ENCODE measurements at regions not wholly inside any gene's neighbourhood (a gene's known extent, or its start where the extent isn't known, plus 50 kb on each side); places are given as distances from the start of the nearest gene placed in this dataset.

DNA sequence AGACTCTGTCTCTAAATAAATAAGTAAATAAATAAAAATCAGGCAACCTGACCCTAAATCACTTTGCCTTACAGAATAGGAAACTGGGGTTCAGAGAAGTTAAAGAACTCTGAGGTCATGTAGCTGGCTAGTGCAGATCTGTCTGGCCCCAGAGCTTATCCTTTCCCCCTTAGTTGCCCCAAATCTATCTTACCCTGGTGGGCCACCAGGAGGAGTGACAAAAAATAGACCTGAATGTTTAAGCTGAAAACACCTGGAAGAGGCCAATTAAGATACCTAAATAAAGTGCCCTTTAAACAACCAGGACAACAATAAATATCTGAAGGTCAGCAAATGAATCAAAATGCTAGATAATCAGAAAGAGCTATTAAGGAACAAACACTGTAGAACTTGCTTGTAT, 59.7 kb downstream of the TEX35 start:
- no peak overlapping the region for H3K27ac Mint-ChIP-seq (ENCODE audit: unreplicated experiment)
- no peaks in the 10 kb centered on the region for H3K36me3 Mint-ChIP-seq (ENCODE audit: low read depth, unreplicated experiment)
- H3K9me3 Mint-ChIP-seq (ENCODE audit: unreplicated experiment): no peaks in the 10 kb centered on the region
- TF ChIP-seq, protein P1, sequence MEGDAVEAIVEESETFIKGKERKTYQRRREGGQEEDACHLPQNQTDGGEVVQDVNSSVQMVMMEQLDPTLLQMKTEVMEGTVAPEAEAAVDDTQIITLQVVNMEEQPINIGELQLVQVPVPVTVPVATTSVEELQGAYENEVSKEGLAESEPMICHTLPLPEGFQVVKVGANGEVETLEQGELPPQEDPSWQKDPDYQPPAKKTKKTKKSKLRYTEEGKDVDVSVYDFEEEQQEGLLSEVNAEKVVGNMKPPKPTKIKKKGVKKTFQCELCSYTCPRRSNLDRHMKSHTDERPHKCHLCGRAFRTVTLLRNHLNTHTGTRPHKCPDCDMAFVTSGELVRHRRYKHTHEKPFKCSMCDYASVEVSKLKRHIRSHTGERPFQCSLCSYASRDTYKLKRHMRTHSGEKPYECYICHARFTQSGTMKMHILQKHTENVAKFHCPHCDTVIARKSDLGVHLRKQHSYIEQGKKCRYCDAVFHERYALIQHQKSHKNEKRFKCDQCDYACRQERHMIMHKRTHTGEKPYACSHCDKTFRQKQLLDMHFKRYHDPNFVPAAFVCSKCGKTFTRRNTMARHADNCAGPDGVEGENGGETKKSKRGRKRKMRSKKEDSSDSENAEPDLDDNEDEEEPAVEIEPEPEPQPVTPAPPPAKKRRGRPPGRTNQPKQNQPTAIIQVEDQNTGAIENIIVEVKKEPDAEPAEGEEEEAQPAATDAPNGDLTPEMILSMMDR (IDR thresholded peaks at IDR 0.05; ENCODE audit: unreplicated experiment): no peak
- H3K4me1 Mint-ChIP-seq (ENCODE audit: unreplicated experiment): no peaks in the 10 kb centered on the region
- H3K4me3 Mint-ChIP-seq (ENCODE audit: unreplicated experiment): no peak overlapping the region
- no peak for DNase-seq (ENCODE audit: low spot score)
- no peaks in the 10 kb centered on the region for H3K27me3 Mint-ChIP-seq (ENCODE audit: unreplicated experiment)

DNA sequence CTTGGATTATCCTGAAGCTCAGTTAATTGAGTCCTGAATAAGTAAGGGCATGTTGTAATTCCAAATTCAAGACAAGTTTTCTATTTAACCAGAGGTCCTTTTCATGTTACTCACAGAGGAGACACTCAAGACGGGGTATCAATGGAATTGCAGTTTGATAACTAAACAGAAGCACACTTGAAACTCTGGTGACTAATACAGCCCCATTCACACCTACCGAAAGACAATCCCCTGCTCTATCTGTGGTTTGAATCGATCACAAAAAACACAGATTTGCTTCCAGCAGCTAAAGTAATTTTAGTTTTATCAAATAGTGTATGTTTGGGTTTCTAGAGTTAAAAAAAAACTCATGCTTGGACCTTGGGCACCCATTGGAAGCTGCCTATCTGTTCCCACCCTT, 60.4 kb downstream of the TEX35 start:
- Mint-ChIP-seq H3K36me3 (ENCODE audit: low read depth, unreplicated experiment) (no peaks in the 10 kb centered on the region), H3K9me3 (ENCODE audit: unreplicated experiment) (no peaks in the 10 kb centered on the region), H3K27ac (ENCODE audit: unreplicated experiment) (no peak overlapping the region)

DNA sequence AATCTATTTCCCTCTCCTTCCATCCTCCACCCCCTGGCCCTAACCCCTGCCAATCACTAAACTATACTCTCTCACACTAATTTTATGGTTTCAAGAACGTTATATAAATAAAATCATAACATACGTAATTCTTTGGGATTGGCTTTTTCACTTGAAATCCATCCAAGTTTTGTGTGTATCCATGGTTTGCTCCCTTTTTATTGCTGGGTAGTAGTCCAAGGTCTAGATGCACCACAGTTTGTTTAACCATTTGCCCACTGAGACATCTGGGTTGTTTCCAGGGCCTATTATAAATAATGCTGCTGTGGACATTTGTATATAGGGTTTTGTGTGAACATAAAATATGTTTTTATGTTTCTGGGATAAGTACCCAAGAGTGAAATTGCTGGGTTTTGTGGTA, 61.4 kb downstream of the TEX35 start:
- TF ChIP-seq, protein P1 (IDR thresholded peaks at IDR 0.05; ENCODE audit: unreplicated experiment): no peak
- Mint-ChIP-seq H3K9me3 (ENCODE audit: unreplicated experiment) (no peaks in the 10 kb centered on the region), H3K4me1 (ENCODE audit: unreplicated experiment) (no peaks in the 10 kb centered on the region), H3K4me3 (ENCODE audit: unreplicated experiment) (no peak overlapping the region), H3K27ac (ENCODE audit: unreplicated experiment) (no peak overlapping the region), H3K36me3 (ENCODE audit: low read depth, unreplicated experiment) (no peaks in the 10 kb centered on the region), H3K27me3 (ENCODE audit: unreplicated experiment) (no peaks in the 10 kb centered on the region)
- DNase-seq (ENCODE audit: low spot score): no peak

More for the DNA sequence above, 60.4 kb downstream of the TEX35 start:
- H3K4me3 Mint-ChIP-seq (ENCODE audit: unreplicated experiment): no peak overlapping the region
- no peaks in the 10 kb centered on the region for H3K4me1 Mint-ChIP-seq (ENCODE audit: unreplicated experiment)
- no peaks in the 10 kb centered on the region for H3K27me3 Mint-ChIP-seq (ENCODE audit: unreplicated experiment)
- TF ChIP-seq, protein P1 (IDR thresholded peaks at IDR 0.05; ENCODE audit: unreplicated experiment): no peak
- DNase-seq (ENCODE audit: low spot score): no peak

DNA sequence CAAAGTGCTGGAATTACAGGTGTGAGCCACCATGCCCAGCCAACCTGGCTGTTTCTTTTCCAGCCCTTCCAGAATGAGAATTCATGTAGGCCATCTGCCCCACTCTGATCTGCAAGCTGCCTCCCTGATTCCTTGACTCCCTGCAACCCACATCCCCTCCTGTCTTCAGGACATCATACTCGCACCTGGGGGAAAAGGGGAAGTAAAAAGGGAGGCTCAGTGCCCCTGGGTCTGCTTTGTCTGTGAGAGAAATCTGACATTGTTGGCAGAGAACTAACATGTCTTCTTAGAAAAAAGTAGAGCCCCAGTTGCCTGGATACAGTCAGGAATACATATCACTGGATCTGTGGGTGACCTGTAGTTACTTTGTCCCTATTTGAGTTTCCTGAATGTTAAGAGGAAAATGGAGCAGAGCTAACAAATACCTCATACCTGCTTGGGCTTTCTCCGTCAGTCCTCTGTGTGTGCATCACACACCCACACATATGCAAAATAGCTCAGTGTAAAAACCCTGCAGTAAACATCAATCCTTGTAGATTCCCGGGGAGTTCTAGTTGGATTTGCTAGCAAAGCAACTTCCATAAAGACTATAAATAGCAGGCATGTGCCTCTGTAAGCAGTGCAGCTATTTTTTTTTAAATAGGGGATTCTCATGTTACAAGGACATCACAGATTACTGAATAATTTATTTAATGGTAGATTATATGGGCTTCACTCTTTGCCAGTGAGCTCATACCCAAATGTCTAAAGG, 62.9 kb downstream of the TEX35 start:
- Mint-ChIP-seq H3K27me3 (ENCODE audit: unreplicated experiment) (no peaks in the 10 kb centered on the region), H3K27ac (ENCODE audit: unreplicated experiment) (no peak overlapping the region), H3K36me3 (ENCODE audit: low read depth, unreplicated experiment) (no peaks in the 10 kb centered on the region), H3K4me3 (ENCODE audit: unreplicated experiment) (no peak overlapping the region), H3K9me3 (ENCODE audit: unreplicated experiment) (no peaks in the 10 kb centered on the region), H3K4me1 (ENCODE audit: unreplicated experiment) (no peaks in the 10 kb centered on the region)
- TF ChIP-seq, protein P1 (IDR thresholded peaks at IDR 0.05; ENCODE audit: unreplicated experiment): no peak
- DNase-seq (ENCODE audit: low spot score): no peak

DNA sequence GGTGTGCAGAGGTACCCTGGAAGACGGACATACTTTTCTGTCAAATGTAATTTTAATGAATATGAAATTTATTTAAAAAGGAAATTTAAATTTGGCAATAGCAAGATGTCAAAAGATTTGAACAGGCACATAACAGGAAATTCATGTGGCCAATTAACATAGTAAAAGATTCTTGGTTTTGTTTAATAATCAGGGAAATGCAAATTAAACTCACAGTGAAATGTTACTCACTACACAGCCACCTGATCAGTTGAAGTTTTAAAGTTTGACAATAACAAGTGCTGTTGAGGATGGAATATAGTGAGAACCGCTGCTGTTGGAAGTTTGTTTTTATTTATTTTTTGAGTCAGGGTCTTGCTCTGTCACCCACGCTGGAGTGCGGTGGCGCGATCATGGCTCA, 63.9 kb downstream of the TEX35 start:
- H3K4me1 Mint-ChIP-seq (ENCODE audit: unreplicated experiment): peaks cover 4% of the 10 kb centered on the region
- no peaks in the 10 kb centered on the region for H3K27me3 Mint-ChIP-seq (ENCODE audit: unreplicated experiment)
- H3K36me3 Mint-ChIP-seq (ENCODE audit: low read depth, unreplicated experiment): no peaks in the 10 kb centered on the region
- no peaks in the 10 kb centered on the region for H3K9me3 Mint-ChIP-seq (ENCODE audit: unreplicated experiment)
- TF ChIP-seq, protein P1 (IDR thresholded peaks at IDR 0.05; ENCODE audit: unreplicated experiment): no peak
- H3K4me3 Mint-ChIP-seq (ENCODE audit: unreplicated experiment): no peak overlapping the region
- H3K27ac Mint-ChIP-seq (ENCODE audit: unreplicated experiment): no peak overlapping the region
- no peak for DNase-seq (ENCODE audit: low spot score)

Measured in endothelial cell (in vitro differentiated cells).